ENCODE measurements at regions not wholly inside any gene's neighbourhood (a gene's known extent, or its start where the extent isn't known, plus 50 kb on each side); places are given as distances from the start of the nearest gene placed in this dataset.

DNA sequence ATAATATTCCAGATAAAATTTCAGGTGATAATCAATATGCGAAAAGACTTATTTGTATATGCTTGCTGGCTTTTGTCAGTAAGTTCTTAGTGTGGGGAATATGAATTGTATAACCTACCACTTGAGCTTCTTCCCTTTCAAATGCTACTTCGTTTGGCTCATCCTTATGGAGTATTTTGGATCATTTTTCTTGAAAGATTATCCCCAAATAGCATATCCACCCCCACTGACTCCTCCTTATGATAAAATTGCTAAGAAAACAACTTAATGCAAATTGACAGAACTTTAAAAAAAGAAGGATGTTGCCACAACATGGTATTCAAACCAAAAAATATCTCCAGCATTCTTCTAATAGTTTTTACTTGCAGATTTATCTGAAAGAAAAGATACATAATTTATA, 393.3 kb downstream of the PPP3CA start:
- no peak for TF ChIP-seq POLR2A (IDR thresholded peaks at IDR 0.05)
- TF ChIP-seq, protein P1, sequence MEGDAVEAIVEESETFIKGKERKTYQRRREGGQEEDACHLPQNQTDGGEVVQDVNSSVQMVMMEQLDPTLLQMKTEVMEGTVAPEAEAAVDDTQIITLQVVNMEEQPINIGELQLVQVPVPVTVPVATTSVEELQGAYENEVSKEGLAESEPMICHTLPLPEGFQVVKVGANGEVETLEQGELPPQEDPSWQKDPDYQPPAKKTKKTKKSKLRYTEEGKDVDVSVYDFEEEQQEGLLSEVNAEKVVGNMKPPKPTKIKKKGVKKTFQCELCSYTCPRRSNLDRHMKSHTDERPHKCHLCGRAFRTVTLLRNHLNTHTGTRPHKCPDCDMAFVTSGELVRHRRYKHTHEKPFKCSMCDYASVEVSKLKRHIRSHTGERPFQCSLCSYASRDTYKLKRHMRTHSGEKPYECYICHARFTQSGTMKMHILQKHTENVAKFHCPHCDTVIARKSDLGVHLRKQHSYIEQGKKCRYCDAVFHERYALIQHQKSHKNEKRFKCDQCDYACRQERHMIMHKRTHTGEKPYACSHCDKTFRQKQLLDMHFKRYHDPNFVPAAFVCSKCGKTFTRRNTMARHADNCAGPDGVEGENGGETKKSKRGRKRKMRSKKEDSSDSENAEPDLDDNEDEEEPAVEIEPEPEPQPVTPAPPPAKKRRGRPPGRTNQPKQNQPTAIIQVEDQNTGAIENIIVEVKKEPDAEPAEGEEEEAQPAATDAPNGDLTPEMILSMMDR (IDR thresholded peaks at IDR 0.05), result no peak

Data from thyroid gland (tissue), 4 donors.